ENCODE measurements at regions not wholly inside any gene's neighbourhood (a gene's known extent, or its start where the extent isn't known, plus 50 kb on each side); places are given as distances from the start of the nearest gene placed in this dataset.

DNA sequence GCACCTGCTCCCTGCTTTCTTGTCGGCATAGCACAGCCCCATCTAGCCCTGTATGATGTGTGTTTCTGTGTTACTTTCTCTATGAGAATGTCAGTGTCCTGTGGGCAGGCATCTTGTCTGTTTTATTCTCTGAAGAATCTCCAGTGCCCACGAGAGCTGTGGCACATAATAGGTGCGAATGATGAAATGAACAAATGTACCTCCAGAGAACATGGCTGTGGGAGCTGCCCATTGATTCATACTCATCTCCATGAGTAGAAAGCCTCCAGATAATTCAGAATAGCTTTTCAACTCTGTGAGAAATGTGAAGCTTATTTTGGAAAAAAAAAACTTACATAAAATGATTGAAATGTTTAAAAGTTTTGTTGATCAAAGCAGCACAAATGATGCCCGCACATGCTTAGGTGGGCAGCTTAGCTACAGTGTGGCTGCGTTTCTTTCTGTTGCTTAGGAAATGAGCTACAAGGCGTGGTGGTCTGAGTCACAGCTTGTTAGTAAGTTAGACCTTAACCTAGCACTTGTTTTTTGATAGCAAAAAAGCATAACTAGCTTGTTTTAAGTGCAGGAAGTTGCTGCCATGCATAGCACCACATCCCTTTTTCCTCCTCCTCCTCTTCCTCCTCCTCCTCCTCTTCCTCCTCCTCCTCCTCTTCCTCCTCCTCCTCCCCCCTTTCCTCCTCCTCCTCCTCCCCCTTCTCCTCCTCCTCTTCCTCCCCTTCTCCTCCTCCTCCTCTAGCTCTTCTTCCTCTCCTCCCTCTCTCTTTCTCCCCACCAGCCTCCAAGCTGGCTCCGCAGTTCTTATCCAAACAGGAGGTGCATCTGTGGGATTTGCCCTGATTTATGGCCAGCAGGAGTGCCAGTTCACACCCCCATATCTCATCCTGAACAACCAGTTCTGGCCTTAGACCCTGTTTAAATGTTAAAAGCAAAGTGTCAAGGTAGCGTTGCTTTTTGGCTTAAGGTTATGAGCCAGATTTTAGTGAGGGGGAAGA lies 221.5 kb downstream of the IRF8 start:
- TF ChIP-seq EZH2 (IDR thresholded peaks at IDR 0.05; ENCODE audit: low read length, unreplicated experiment) (no peak), EZH2phosphoT487 (IDR thresholded peaks at IDR 0.05; ENCODE audit: borderline replicate concordance, low read length) (no peak)
- TF ChIP-seq, protein P1, sequence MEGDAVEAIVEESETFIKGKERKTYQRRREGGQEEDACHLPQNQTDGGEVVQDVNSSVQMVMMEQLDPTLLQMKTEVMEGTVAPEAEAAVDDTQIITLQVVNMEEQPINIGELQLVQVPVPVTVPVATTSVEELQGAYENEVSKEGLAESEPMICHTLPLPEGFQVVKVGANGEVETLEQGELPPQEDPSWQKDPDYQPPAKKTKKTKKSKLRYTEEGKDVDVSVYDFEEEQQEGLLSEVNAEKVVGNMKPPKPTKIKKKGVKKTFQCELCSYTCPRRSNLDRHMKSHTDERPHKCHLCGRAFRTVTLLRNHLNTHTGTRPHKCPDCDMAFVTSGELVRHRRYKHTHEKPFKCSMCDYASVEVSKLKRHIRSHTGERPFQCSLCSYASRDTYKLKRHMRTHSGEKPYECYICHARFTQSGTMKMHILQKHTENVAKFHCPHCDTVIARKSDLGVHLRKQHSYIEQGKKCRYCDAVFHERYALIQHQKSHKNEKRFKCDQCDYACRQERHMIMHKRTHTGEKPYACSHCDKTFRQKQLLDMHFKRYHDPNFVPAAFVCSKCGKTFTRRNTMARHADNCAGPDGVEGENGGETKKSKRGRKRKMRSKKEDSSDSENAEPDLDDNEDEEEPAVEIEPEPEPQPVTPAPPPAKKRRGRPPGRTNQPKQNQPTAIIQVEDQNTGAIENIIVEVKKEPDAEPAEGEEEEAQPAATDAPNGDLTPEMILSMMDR (conservative IDR thresholded peaks at IDR 0.05; ENCODE audit: low read depth, low read length) = no peak

Measured in PC-3 (cell line).